ENCODE measurements at regions not wholly inside any gene's neighbourhood (a gene's known extent, or its start where the extent isn't known, plus 50 kb on each side); places are given as distances from the start of the nearest gene placed in this dataset.

DNA sequence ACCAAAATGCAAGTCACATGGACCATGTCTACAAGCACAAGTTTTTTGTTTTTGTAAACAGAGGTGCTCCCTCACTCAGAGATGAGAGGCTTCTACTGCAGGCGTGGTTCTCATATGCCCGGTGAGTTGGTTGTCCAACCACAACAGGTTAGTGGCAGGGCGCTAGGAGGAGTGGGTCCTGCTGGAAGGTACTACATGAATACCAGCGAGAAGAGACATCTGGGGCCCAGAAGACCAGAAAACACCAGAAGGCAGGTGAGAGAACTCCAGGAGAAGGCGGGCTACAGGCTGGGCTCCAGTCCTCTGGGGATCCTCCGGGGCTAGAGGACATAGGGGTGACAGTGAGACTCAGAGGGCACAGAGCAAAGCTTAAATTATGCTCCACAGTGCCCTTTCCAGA, 366.5 kb downstream of the MATN1 start:
- Histone ChIP-seq H3K27ac (no peak overlapping the region), H3K4me1 (ENCODE audit: low read depth, poor library complexity, severe bottlenecking) (no peaks in the 10 kb centered on the region), H3K4me2 (no peak overlapping the region), H3K79me2 (ENCODE audit: insufficient read depth, low read depth) (no peaks in the 10 kb centered on the region), H2AFZ (ENCODE audit: low read depth) (no peak overlapping the region), H3K27me3 (ENCODE audit: insufficient read depth, low read depth) (no peaks in the 10 kb centered on the region), H3K36me3 (ENCODE audit: insufficient read depth) (no peaks in the 10 kb centered on the region), H3K9ac (no peak overlapping the region), H3K4me3 (IDR thresholded peaks at IDR 0.05; ENCODE audit: insufficient read depth, low read depth, low read length) (no peak overlapping the region), H4K20me1 (ENCODE audit: insufficient read depth) (no peaks in the 10 kb centered on the region)
- TF ChIP-seq, protein P1, sequence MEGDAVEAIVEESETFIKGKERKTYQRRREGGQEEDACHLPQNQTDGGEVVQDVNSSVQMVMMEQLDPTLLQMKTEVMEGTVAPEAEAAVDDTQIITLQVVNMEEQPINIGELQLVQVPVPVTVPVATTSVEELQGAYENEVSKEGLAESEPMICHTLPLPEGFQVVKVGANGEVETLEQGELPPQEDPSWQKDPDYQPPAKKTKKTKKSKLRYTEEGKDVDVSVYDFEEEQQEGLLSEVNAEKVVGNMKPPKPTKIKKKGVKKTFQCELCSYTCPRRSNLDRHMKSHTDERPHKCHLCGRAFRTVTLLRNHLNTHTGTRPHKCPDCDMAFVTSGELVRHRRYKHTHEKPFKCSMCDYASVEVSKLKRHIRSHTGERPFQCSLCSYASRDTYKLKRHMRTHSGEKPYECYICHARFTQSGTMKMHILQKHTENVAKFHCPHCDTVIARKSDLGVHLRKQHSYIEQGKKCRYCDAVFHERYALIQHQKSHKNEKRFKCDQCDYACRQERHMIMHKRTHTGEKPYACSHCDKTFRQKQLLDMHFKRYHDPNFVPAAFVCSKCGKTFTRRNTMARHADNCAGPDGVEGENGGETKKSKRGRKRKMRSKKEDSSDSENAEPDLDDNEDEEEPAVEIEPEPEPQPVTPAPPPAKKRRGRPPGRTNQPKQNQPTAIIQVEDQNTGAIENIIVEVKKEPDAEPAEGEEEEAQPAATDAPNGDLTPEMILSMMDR (conservative IDR thresholded peaks at IDR 0.05; ENCODE audit: low read depth, low read length): no peak

DNA sequence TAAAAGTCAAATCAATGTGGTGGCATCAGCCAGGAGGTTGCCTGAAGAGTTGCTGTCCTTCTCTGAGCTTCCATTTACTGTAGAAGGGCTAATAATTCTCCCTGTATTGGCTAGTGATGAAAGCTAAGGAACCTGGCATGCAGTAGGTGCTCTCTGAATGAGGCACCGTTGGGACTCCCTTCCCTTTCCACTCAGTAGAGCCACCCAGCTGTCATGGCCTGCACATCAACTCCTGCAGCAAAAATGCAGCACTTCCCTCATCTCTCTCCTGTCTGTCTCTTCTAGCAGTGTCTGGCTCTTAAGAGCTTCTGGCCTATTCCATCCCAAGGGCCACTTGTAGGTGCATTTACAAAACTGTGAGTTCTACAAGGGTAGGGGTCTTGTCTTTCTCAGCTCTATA, 369.0 kb downstream of the MATN1 start:
- TF ChIP-seq, protein P1 (conservative IDR thresholded peaks at IDR 0.05; ENCODE audit: low read depth, low read length): no peak
- Histone ChIP-seq H3K79me2 (ENCODE audit: insufficient read depth, low read depth) (no peaks in the 10 kb centered on the region), H3K36me3 (ENCODE audit: insufficient read depth) (no peaks in the 10 kb centered on the region), H3K9ac (no peak overlapping the region), H4K20me1 (ENCODE audit: insufficient read depth) (no peaks in the 10 kb centered on the region), H3K4me3 (IDR thresholded peaks at IDR 0.05; ENCODE audit: insufficient read depth, low read depth, low read length) (no peak overlapping the region), H3K27ac (no peak overlapping the region), H3K4me2 (no peak overlapping the region), H3K27me3 (ENCODE audit: insufficient read depth, low read depth) (peaks cover 5% of the 10 kb centered on the region; the same call in 1 of the 2 replicates), H2AFZ (ENCODE audit: low read depth) (no peak overlapping the region), H3K4me1 (ENCODE audit: low read depth, poor library complexity, severe bottlenecking) (no peaks in the 10 kb centered on the region)

DNA sequence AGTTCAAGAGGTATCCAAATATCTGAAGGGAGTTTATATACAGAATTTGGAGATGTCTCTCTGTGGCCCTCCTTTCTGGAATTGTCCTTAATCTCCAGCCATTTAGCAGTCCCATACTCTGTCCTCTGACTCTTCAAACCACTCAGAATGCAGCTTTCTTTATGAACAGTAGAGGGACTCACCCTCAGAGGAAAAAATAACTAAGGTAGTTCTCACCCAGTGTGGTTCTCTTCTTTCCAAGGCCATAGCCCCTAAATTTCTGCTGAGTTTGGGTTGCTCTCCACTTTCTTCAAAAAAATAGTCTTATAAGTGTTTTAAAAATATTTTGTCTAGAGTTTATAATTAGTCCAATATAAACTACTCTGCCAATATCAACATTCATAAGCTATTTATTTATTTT, 369.7 kb downstream of the MATN1 start:
- Histone ChIP-seq H3K4me2 (no peak overlapping the region), H3K79me2 (ENCODE audit: insufficient read depth, low read depth) (no peaks in the 10 kb centered on the region), H2AFZ (ENCODE audit: low read depth) (no peak overlapping the region), H4K20me1 (ENCODE audit: insufficient read depth) (no peaks in the 10 kb centered on the region), H3K4me3 (IDR thresholded peaks at IDR 0.05; ENCODE audit: insufficient read depth, low read depth, low read length) (no peak overlapping the region), H3K27me3 (ENCODE audit: insufficient read depth, low read depth) (peaks cover 5% of the 10 kb centered on the region; the same call in 1 of the 2 replicates), H3K9ac (no peak overlapping the region), H3K4me1 (ENCODE audit: low read depth, poor library complexity, severe bottlenecking) (no peaks in the 10 kb centered on the region), H3K27ac (no peak overlapping the region), H3K36me3 (ENCODE audit: insufficient read depth) (no peaks in the 10 kb centered on the region)
- TF ChIP-seq, protein P1 (conservative IDR thresholded peaks at IDR 0.05; ENCODE audit: low read depth, low read length): no peak

DNA sequence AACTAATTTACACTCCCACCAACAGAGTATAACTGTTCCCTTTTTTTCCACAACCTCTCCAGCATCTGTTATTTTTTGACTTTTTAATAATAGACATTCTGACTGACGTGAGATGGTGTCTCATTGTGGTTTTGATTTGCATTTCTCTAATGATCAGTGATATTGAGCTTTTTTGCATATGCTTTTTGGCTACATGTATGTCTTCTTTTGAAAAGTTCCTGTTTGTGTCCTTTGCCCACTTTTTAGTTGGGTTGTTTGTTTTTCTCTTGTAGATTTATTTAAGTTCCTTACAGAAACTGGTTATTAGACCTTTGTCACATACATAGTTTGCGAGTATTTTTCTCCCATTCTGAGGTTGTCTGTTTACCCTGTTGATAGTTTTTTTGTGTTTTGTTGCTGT, 375.2 kb downstream of the MATN1 start:
- Histone ChIP-seq H3K9ac (no peak overlapping the region), H3K4me2 (no peak overlapping the region), H3K27me3 (ENCODE audit: insufficient read depth, low read depth) (peaks cover 19% of the 10 kb centered on the region), H3K4me1 (ENCODE audit: low read depth, poor library complexity, severe bottlenecking) (no peaks in the 10 kb centered on the region), H4K20me1 (ENCODE audit: insufficient read depth) (no peaks in the 10 kb centered on the region), H2AFZ (ENCODE audit: low read depth) (no peak overlapping the region), H3K4me3 (IDR thresholded peaks at IDR 0.05; ENCODE audit: insufficient read depth, low read depth, low read length) (no peak overlapping the region), H3K36me3 (ENCODE audit: insufficient read depth) (no peaks in the 10 kb centered on the region), H3K27ac (no peak overlapping the region), H3K79me2 (ENCODE audit: insufficient read depth, low read depth) (no peaks in the 10 kb centered on the region)
- TF ChIP-seq, protein P1 (conservative IDR thresholded peaks at IDR 0.05; ENCODE audit: low read depth, low read length): no peak

Data from KMS-11 (cell line).